ENCODE measurements at regions not wholly inside any gene's neighbourhood (a gene's known extent, or its start where the extent isn't known, plus 50 kb on each side); places are given as distances from the start of the nearest gene placed in this dataset.

- H3K27me3 ChIP-seq (ENCODE audit: control insufficient read depth, insufficient read depth, low read length): no peaks in the 10 kb centered on the region
- no peaks in the 10 kb centered on the region for H3K9me3 ChIP-seq (ENCODE audit: control insufficient read depth, insufficient read depth, low read depth, low read length)
- no peak overlapping the region for H3K27ac ChIP-seq (ENCODE audit: low read depth, low read length)
- no peak overlapping the region for H3K9ac ChIP-seq (ENCODE audit: low read length)
- H3K4me1 ChIP-seq (ENCODE audit: control insufficient read depth, insufficient read depth, low read length): no peaks in the 10 kb centered on the region
- H3K36me3 ChIP-seq (ENCODE audit: control insufficient read depth, insufficient read depth, low read length): no peaks in the 10 kb centered on the region
- H3K4me3 ChIP-seq (ENCODE audit: low read depth, low read length): no peak overlapping the region
Measured at GRCh38 chr1:38305666-38306065, 259.1 kb upstream of the POU3F1 start.

GRCh38 chr1:38303843-38304242 is 257.2 kb upstream of the POU3F1 start:
- Histone ChIP-seq H3K9ac (ENCODE audit: low read length) (no peak overlapping the region), H3K9me3 (ENCODE audit: control insufficient read depth, insufficient read depth, low read depth, low read length) (no peaks in the 10 kb centered on the region), H3K36me3 (ENCODE audit: control insufficient read depth, insufficient read depth, low read length) (no peaks in the 10 kb centered on the region), H3K4me1 (ENCODE audit: control insufficient read depth, insufficient read depth, low read length) (no peaks in the 10 kb centered on the region), H3K27me3 (ENCODE audit: control insufficient read depth, insufficient read depth, low read length) (no peaks in the 10 kb centered on the region), H3K4me3 (ENCODE audit: low read depth, low read length) (no peak overlapping the region), H3K27ac (ENCODE audit: low read depth, low read length) (no peak overlapping the region)

- H3K36me3 ChIP-seq (ENCODE audit: control insufficient read depth, insufficient read depth, low read length): no peaks in the 10 kb centered on the region
- no peaks in the 10 kb centered on the region for H3K27me3 ChIP-seq (ENCODE audit: control insufficient read depth, insufficient read depth, low read length)
- no peaks in the 10 kb centered on the region for H3K4me1 ChIP-seq (ENCODE audit: control insufficient read depth, insufficient read depth, low read length)
- H3K4me3 ChIP-seq (ENCODE audit: low read depth, low read length): no peak overlapping the region
- no peak overlapping the region for H3K27ac ChIP-seq (ENCODE audit: low read depth, low read length)
- no peak overlapping the region for H3K9ac ChIP-seq (ENCODE audit: low read length)
- no peaks in the 10 kb centered on the region for H3K9me3 ChIP-seq (ENCODE audit: control insufficient read depth, insufficient read depth, low read depth, low read length)
Measured at GRCh38 chr1:38301040-38301439, 254.4 kb upstream of the POU3F1 start.

GRCh38 chr1:38300616-38301015 is 254.0 kb upstream of the POU3F1 start:
- Histone ChIP-seq H3K27ac (ENCODE audit: low read depth, low read length) (no peak overlapping the region), H3K9me3 (ENCODE audit: control insufficient read depth, insufficient read depth, low read depth, low read length) (no peaks in the 10 kb centered on the region), H3K4me3 (ENCODE audit: low read depth, low read length) (no peak overlapping the region), H3K27me3 (ENCODE audit: control insufficient read depth, insufficient read depth, low read length) (no peaks in the 10 kb centered on the region), H3K4me1 (ENCODE audit: control insufficient read depth, insufficient read depth, low read length) (no peaks in the 10 kb centered on the region), H3K36me3 (ENCODE audit: control insufficient read depth, insufficient read depth, low read length) (no peaks in the 10 kb centered on the region), H3K9ac (ENCODE audit: low read length) (no peak overlapping the region)

- Histone ChIP-seq H3K4me1 (ENCODE audit: control insufficient read depth, insufficient read depth, low read length) (no peaks in the 10 kb centered on the region), H3K9ac (ENCODE audit: low read length) (no peak overlapping the region), H3K9me3 (ENCODE audit: control insufficient read depth, insufficient read depth, low read depth, low read length) (peaks cover 10% of the 10 kb centered on the region; the same call in 1 of the 2 replicates), H3K4me3 (ENCODE audit: low read depth, low read length) (no peak overlapping the region), H3K27me3 (ENCODE audit: control insufficient read depth, insufficient read depth, low read length) (peaks cover 3% of the 10 kb centered on the region; the same call in 1 of the 2 replicates), H3K36me3 (ENCODE audit: control insufficient read depth, insufficient read depth, low read length) (no peaks in the 10 kb centered on the region), H3K27ac (ENCODE audit: low read depth, low read length) (no peak overlapping the region)
Measured at GRCh38 chr1:38297842-38298241, 251.2 kb upstream of the POU3F1 start.

GRCh38 chr1:38297246-38297645 is 250.7 kb upstream of the POU3F1 start:
- Histone ChIP-seq H3K27me3 (ENCODE audit: control insufficient read depth, insufficient read depth, low read length) (peaks cover 6% of the 10 kb centered on the region; the same call in 1 of the 2 replicates), H3K4me1 (ENCODE audit: control insufficient read depth, insufficient read depth, low read length) (peaks cover 3% of the 10 kb centered on the region), H3K9ac (ENCODE audit: low read length) (no peak overlapping the region), H3K4me3 (ENCODE audit: low read depth, low read length) (no peak overlapping the region), H3K27ac (ENCODE audit: low read depth, low read length) (no peak overlapping the region), H3K9me3 (ENCODE audit: control insufficient read depth, insufficient read depth, low read depth, low read length) (peaks cover 11% of the 10 kb centered on the region; the same call in 1 of the 2 replicates), H3K36me3 (ENCODE audit: control insufficient read depth, insufficient read depth, low read length) (no peaks in the 10 kb centered on the region)

GRCh38 chr1:38296047-38296446 is 249.5 kb upstream of the POU3F1 start:
- H3K4me3 ChIP-seq (ENCODE audit: low read depth, low read length): no peak overlapping the region
- peaks cover 6% of the 10 kb centered on the region; the same call in 1 of the 2 replicates for H3K27me3 ChIP-seq (ENCODE audit: control insufficient read depth, insufficient read depth, low read length)
- no peak overlapping the region for H3K27ac ChIP-seq (ENCODE audit: low read depth, low read length)
- H3K9ac ChIP-seq (ENCODE audit: low read length): no peak overlapping the region
- H3K36me3 ChIP-seq (ENCODE audit: control insufficient read depth, insufficient read depth, low read length): no peaks in the 10 kb centered on the region
- peaks cover 11% of the 10 kb centered on the region; the same call in 1 of the 2 replicates for H3K9me3 ChIP-seq (ENCODE audit: control insufficient read depth, insufficient read depth, low read depth, low read length)
- H3K4me1 ChIP-seq (ENCODE audit: control insufficient read depth, insufficient read depth, low read length): peaks cover 13% of the 10 kb centered on the region

- Histone ChIP-seq H3K9me3 (ENCODE audit: control insufficient read depth, insufficient read depth, low read depth, low read length) (peaks cover 11% of the 10 kb centered on the region; the same call in 1 of the 2 replicates), H3K27ac (ENCODE audit: low read depth, low read length) (no peak overlapping the region), H3K4me3 (ENCODE audit: low read depth, low read length) (no peak overlapping the region), H3K9ac (ENCODE audit: low read length) (no peak overlapping the region), H3K36me3 (ENCODE audit: control insufficient read depth, insufficient read depth, low read length) (no peaks in the 10 kb centered on the region), H3K4me1 (ENCODE audit: control insufficient read depth, insufficient read depth, low read length) (peaks cover 13% of the 10 kb centered on the region), H3K27me3 (ENCODE audit: control insufficient read depth, insufficient read depth, low read length) (peaks cover 6% of the 10 kb centered on the region; the same call in 1 of the 2 replicates)
Measured at GRCh38 chr1:38293567-38293966, 247.0 kb upstream of the POU3F1 start.

- peaks cover 6% of the 10 kb centered on the region; the same call in 1 of the 2 replicates for H3K27me3 ChIP-seq (ENCODE audit: control insufficient read depth, insufficient read depth, low read length)
Measured at GRCh38 chr1:38292969-38293368, 246.4 kb upstream of the POU3F1 start.

GRCh38 chr1:38291906-38292521 is 245.4 kb upstream of the POU3F1 start:
- Histone ChIP-seq H3K9ac (ENCODE audit: low read length) (peak overlapping the region; percentile 2), H3K4me1 (ENCODE audit: control insufficient read depth, insufficient read depth, low read length) (peaks cover 22% of the 10 kb centered on the region), H3K27ac (ENCODE audit: low read depth, low read length) (0 out of 2 replicates have a peak overlapping the region, but pooled peaks have one; percentile 5), H3K4me3 (ENCODE audit: low read depth, low read length) (peak overlapping the region; percentile 45), H3K36me3 (ENCODE audit: control insufficient read depth, insufficient read depth, low read length) (no peaks in the 10 kb centered on the region), H3K9me3 (ENCODE audit: control insufficient read depth, insufficient read depth, low read depth, low read length) (peaks cover 11% of the 10 kb centered on the region; the same call in 1 of the 2 replicates), H3K27me3 (ENCODE audit: control insufficient read depth, insufficient read depth, low read length) (peaks cover 6% of the 10 kb centered on the region; the same call in 1 of the 2 replicates)

More at GRCh38 chr1:38292969-38293368, 246.4 kb upstream of the POU3F1 start:
- Histone ChIP-seq H3K4me3 (ENCODE audit: low read depth, low read length) (no peak overlapping the region), H3K9ac (ENCODE audit: low read length) (no peak overlapping the region), H3K27ac (ENCODE audit: low read depth, low read length) (no peak overlapping the region), H3K4me1 (ENCODE audit: control insufficient read depth, insufficient read depth, low read length) (peaks cover 13% of the 10 kb centered on the region), H3K9me3 (ENCODE audit: control insufficient read depth, insufficient read depth, low read depth, low read length) (peaks cover 11% of the 10 kb centered on the region; the same call in 1 of the 2 replicates), H3K36me3 (ENCODE audit: control insufficient read depth, insufficient read depth, low read length) (no peaks in the 10 kb centered on the region)

GRCh38 chr1:38291336-38291735 is 244.7 kb upstream of the POU3F1 start:
- Histone ChIP-seq H3K9me3 (ENCODE audit: control insufficient read depth, insufficient read depth, low read depth, low read length) (peaks cover 11% of the 10 kb centered on the region; the same call in 1 of the 2 replicates), H3K27me3 (ENCODE audit: control insufficient read depth, insufficient read depth, low read length) (peaks cover 6% of the 10 kb centered on the region; the same call in 1 of the 2 replicates), H3K27ac (ENCODE audit: low read depth, low read length) (no peak overlapping the region), H3K9ac (ENCODE audit: low read length) (no peak overlapping the region), H3K4me3 (ENCODE audit: low read depth, low read length) (no peak overlapping the region), H3K36me3 (ENCODE audit: control insufficient read depth, insufficient read depth, low read length) (no peaks in the 10 kb centered on the region), H3K4me1 (ENCODE audit: control insufficient read depth, insufficient read depth, low read length) (peaks cover 29% of the 10 kb centered on the region)
